T-cell (primary cell): ENCODE measurements at regions not wholly inside any gene's neighbourhood (a gene's known extent, or its start where the extent isn't known, plus 50 kb on each side); places are given as distances from the start of the nearest gene placed in this dataset.
"Not testable (repeated sequence)": the region's sequence is repeated elsewhere in the genome, so short reads cannot be mapped to it uniquely, and the experiment has no call there.

Experiments used
- ATAC-seq, 4 experiments: fragments of 200-7000 bp in 3 of 4; fragments of 150-1000 bp in 1 of 4; cut with Tn5 transposase; replicated peaks in 1 of 4; 1 replicate in 3 of 4; 2 replicates in 1 of 4; pipeline ENCODE4 v1.10.0; 2021; ENCODE audit warnings: moderate library complexity in 3 of 4, mild to moderate bottlenecking in 2 of 4, moderate number of reproducible peaks in 1 of 4
- CTCF ChIA-PET, 2 donors: fragments of 300-600 bp; sonication (Branson Sonifier 250); formaldehyde crosslinking; loops; one replicate each; lab custom pipeline; 2022; ENCODE audit warnings: antibody characterized with exemption in 2 of 2; lab: Charles Lee
- POLR2A ChIA-PET, 2 donors: fragments of 300-600 bp; sonication (Branson Sonifier 250); formaldehyde crosslinking; loops; one replicate each; lab custom pipeline; 2022; ENCODE audit warnings: antibody characterized with exemption in 2 of 2; lab: Charles Lee
- DNase-seq, 35 experiments: peaks; one replicate each; pipeline versions ENCODE4 v3.0.0 to v3.0.0-alpha.2; 2013 to 2023
- H3K27ac ChIP-seq: one replicate; pipeline ENCODE4 v1.5.1; 2013; ENCODE audit warnings: low read length
- H3K27me3 ChIP-seq, 2 experiments: replicated peaks in 1 of 2; 1 replicate in 1 of 2; 2 replicates in 1 of 2; pipeline versions ENCODE4 v1.6.1 to v1.7.0; 2013; ENCODE audit warnings: low read length in 1 of 2, mixed read lengths in 1 of 2; ENCODE audit not compliant: control insufficient read depth in 2 of 2, insufficient read depth in 2 of 2; ENCODE audit errors: extremely low read depth in 1 of 2
- H3K36me3 ChIP-seq, 2 donors: 1 replicate in 1 of 2; 2 replicates in 1 of 2; pipeline versions ENCODE4 v1.6.1 to v1.7.0; 2013; ENCODE audit warnings: low read length in 1 of 2; ENCODE audit not compliant: control insufficient read depth in 2 of 2, insufficient read depth in 1 of 2; ENCODE audit errors: extremely low read depth in 1 of 2
- H3K4me1 ChIP-seq, 2 experiments: 1 replicate in 1 of 2; 2 replicates in 1 of 2; pipeline versions ENCODE4 v1.6.1 to v1.7.0; 2013; ENCODE audit warnings: low read length in 2 of 2, mixed read lengths in 1 of 2; ENCODE audit not compliant: insufficient read depth in 2 of 2, control insufficient read depth in 1 of 2; ENCODE audit errors: extremely low read depth in 1 of 2
- H3K4me3 ChIP-seq, 2 donors: 1 replicate in 1 of 2; 2 replicates in 1 of 2; pipeline versions ENCODE4 v1.5.1 to v1.7.0; 2013; ENCODE audit warnings: mild to moderate bottlenecking in 2 of 2, low read length in 1 of 2, moderate library complexity in 1 of 2; ENCODE audit not compliant: control insufficient read depth in 1 of 2; ENCODE audit errors: extremely low read depth in 1 of 2
- H3K9me3 ChIP-seq: 2 replicates; pipeline ENCODE4 v1.7.0; 2013
- H3K27ac Mint-ChIP-seq, 2 donors: one replicate each; pipeline ENCODE4 v1.8.0; 2020 to 2021; ENCODE audit warnings: mild to moderate bottlenecking in 2 of 2, mixed read lengths in 2 of 2
- H3K27me3 Mint-ChIP-seq, 2 donors: one replicate each; pipeline ENCODE4 v1.8.0; 2021 to 2022; ENCODE audit warnings: mixed read lengths in 2 of 2
- H3K36me3 Mint-ChIP-seq: one replicate; pipeline ENCODE4 v1.8.0; 2021; ENCODE audit warnings: mixed read lengths
- H3K4me1 Mint-ChIP-seq, 3 donors: one replicate each; pipeline ENCODE4 v1.8.0; 2020 to 2022; ENCODE audit warnings: mixed read lengths in 3 of 3, mild to moderate bottlenecking in 1 of 3
- H3K4me3 Mint-ChIP-seq, 3 donors: one replicate each; pipeline ENCODE4 v1.8.0; 2020 to 2022; ENCODE audit warnings: mild to moderate bottlenecking in 3 of 3, mixed read lengths in 3 of 3, moderate library complexity in 3 of 3
- H3K9me3 Mint-ChIP-seq, 3 donors: one replicate each; pipeline ENCODE4 v1.8.0; 2020 to 2022; ENCODE audit warnings: mixed read lengths in 3 of 3
- WGBS: methylation state at CpG from one replicate; pipeline ENCODE4 v1.1.5; 2013; ENCODE audit warnings: missing lambda C conversion rate; ENCODE audit not compliant: insufficient coverage; 5-methylcytosine and 5-hydroxymethylcytosine counted together

DNA sequence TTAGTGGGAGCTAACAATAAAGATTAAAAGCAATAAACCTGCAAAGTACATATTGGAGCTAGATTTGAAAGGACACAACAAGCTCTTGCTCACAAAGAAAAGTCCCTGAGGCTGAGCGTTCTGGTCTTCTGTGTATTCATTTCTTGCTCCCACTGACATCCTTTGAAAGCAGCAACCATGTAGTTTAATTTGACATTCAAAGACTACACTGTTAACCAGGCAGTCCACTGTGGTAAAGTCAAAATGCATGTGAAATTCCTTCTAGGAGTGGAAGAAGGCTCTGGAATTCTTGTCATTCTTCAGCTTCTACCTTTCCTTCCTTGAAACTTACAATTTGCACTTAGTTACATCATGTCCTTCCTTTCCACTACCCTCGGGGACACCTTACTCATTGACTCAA, 480.7 kb downstream of the CSNK1G3 start:
- DNase-seq (no peak), ATAC-seq (no peak)
- H3K27me3 ChIP-seq, result no peaks in the 10 kb centered on the region
- Mint-ChIP-seq H3K9me3 (peaks cover 4 to 15% (median 4%) of the 10 kb centered on the region in 3 donors), H3K36me3 (no peaks in the 10 kb centered on the region), H3K27me3 (no peaks in the 10 kb centered on the region), H3K27ac (no peak overlapping the region), H3K4me1 (no peaks in the 10 kb centered on the region), H3K4me3 (no peak overlapping the region)
- H3K36me3 ChIP-seq, result no peaks in the 10 kb centered on the region
- 43% methylated on average over 1 of the region's 2 CpGs for WGBS
- POLR2A ChIA-PET, result no interaction called here
- peaks cover 0 to 3% of the 10 kb centered on the region in 2 experiments for H3K4me1 ChIP-seq
- no peak overlapping the region for H3K27ac ChIP-seq
- H3K4me3 ChIP-seq, result no peak overlapping the region
- CTCF ChIA-PET, result no interaction called here
- no peaks in the 10 kb centered on the region for H3K9me3 ChIP-seq

- Mint-ChIP-seq H3K4me3 (no peak overlapping the region), H3K27me3 (no peaks in the 10 kb centered on the region), H3K9me3 (peaks cover 10 to 33% (median 21%) of the 10 kb centered on the region in 3 donors), H3K36me3 (no peaks in the 10 kb centered on the region), H3K4me1 (no peaks in the 10 kb centered on the region), H3K27ac (no peak overlapping the region)
- no peaks in the 10 kb centered on the region for H3K9me3 ChIP-seq
- H3K27ac ChIP-seq, result no peak overlapping the region
- ATAC-seq (no peak), DNase-seq (no peak)
- H3K4me1 ChIP-seq, result no peaks in the 10 kb centered on the region
- CTCF ChIA-PET, result no interaction called here
- no CpG with 5 or more reads among the region's 5 CpGs for WGBS
- H3K4me3 ChIP-seq, result no peak overlapping the region
- no peaks in the 10 kb centered on the region for H3K27me3 ChIP-seq
- H3K36me3 ChIP-seq, result no peaks in the 10 kb centered on the region
- POLR2A ChIA-PET, result no interaction called here
Measured at GRCh38 chr5:123987956-123988355, 476.0 kb downstream of the CSNK1G3 start.

DNA sequence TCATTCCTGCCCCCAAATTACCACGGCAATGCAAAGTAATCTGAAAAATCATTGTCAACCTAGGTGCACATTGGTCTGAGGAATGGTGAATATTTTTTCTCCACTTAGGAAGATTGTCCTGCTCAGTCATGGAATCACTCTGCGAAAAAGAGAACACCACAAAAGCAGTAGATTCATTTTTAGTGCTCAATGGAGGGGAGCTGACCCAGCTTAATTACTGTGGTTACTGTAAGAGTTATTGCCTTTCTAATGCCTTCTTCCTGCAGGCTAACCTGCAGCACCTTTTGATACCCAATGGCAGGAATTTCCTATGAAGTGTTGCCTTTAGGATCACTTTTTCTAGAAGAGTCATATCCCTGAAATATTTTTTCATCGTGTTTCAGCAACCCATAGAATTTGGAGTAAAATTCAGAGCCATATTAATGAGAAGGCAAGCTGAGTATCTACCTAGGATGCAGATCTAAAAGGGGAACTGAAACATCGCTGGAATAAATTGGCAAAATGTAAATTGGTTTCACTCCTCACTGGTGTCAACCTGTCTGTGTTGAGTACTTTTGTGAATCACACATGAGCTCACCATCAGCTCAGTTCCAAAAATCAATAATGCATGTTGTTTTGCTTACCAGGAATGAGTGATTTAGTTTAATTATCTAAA, 464.5 kb downstream of the CSNK1G3 start:
- Mint-ChIP-seq H3K9me3 (peaks cover 0 to 12% (median 0%) of the 10 kb centered on the region in 3 donors), H3K4me3 (no peak overlapping the region), H3K36me3 (no peaks in the 10 kb centered on the region), H3K4me1 (no peaks in the 10 kb centered on the region), H3K27ac (no peak overlapping the region), H3K27me3 (no peaks in the 10 kb centered on the region)
- POLR2A ChIA-PET, result no interaction called here
- no peaks in the 10 kb centered on the region for H3K36me3 ChIP-seq
- H3K9me3 ChIP-seq, result no peaks in the 10 kb centered on the region
- CTCF ChIA-PET, result no interaction called here
- no peak overlapping the region for H3K27ac ChIP-seq
- WGBS, result 0% methylated on average over 1 of the region's 4 CpGs
- DNase-seq (no peak), ATAC-seq (no peak)
- no peaks in the 10 kb centered on the region for H3K27me3 ChIP-seq
- no peak overlapping the region for H3K4me3 ChIP-seq
- H3K4me1 ChIP-seq, result no peaks in the 10 kb centered on the region

GRCh38 chr5:123975521-123975920, 463.5 kb downstream of the CSNK1G3 start:
- H3K36me3 ChIP-seq, ATAC-seq, DNase-seq, H3K27me3 ChIP-seq, H3K27ac Mint-ChIP-seq, H3K9me3 ChIP-seq, H3K27me3 Mint-ChIP-seq, H3K4me3 Mint-ChIP-seq, CTCF ChIA-PET, H3K4me3 ChIP-seq, H3K4me1 Mint-ChIP-seq, H3K27ac ChIP-seq, POLR2A ChIA-PET, H3K36me3 Mint-ChIP-seq, H3K4me1 ChIP-seq: not testable (repeated sequence)
- peaks cover 0 to 20% (median 4%) of the 10 kb centered on the region in 3 donors for H3K9me3 Mint-ChIP-seq

GRCh38 chr5:123966781-123967180, 454.8 kb downstream of the CSNK1G3 start:
- Histone ChIP-seq H3K4me3 (no peak overlapping the region), H3K27ac (no peak overlapping the region), H3K36me3 (no peaks in the 10 kb centered on the region), H3K4me1 (no peaks in the 10 kb centered on the region), H3K9me3 (no peaks in the 10 kb centered on the region), H3K27me3 (no peaks in the 10 kb centered on the region)
- H3K27ac Mint-ChIP-seq, result no peak overlapping the region
- H3K27me3 Mint-ChIP-seq, result no peaks in the 10 kb centered on the region
- DNase-seq, result no peak
- no peak for ATAC-seq
- H3K9me3 Mint-ChIP-seq, result peaks cover 0 to 16% (median 4%) of the 10 kb centered on the region in 3 donors
- ChIA-PET CTCF (no interaction called here), POLR2A (no interaction called here)
- H3K4me3 Mint-ChIP-seq, result no peak overlapping the region
- H3K36me3 Mint-ChIP-seq, result no peaks in the 10 kb centered on the region
- H3K4me1 Mint-ChIP-seq, result no peaks in the 10 kb centered on the region
- WGBS, result 71% methylated on average over 1 of the region's 1 CpG

DNA sequence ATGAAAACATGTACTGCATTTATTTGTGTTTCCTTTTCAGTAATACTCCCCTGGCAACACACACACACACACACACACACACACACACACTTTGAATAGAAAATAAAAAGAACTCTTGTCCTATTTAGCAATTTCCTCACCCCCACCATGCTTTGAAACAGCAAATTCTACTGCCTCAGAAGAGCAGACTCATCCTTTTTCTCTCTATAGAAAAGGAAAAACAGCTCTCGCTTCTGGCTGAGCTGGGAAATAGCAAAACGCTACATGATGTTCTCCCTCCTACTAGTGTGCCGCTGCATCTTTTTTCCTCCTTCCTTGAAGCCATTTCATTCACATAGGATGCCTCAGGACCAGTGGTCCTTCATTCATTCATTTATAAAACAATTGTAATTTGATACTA, 453.6 kb downstream of the CSNK1G3 start:
- ATAC-seq (no peak), DNase-seq (no peak)
- no peaks in the 10 kb centered on the region for H3K27me3 Mint-ChIP-seq
- Histone ChIP-seq H3K36me3 (no peaks in the 10 kb centered on the region), H3K4me1 (no peaks in the 10 kb centered on the region), H3K27ac (no peak overlapping the region), H3K27me3 (no peaks in the 10 kb centered on the region), H3K9me3 (no peaks in the 10 kb centered on the region), H3K4me3 (no peak overlapping the region)
- ChIA-PET POLR2A (no interaction called here), CTCF (interaction anchor here in 1 of 2 donors (0.6 kb wide), 1 partner anchor 72 kb away, joined by 3 read pairs; no protein-coding TSS in a partner anchor)
- no peak overlapping the region for H3K4me3 Mint-ChIP-seq
- H3K36me3 Mint-ChIP-seq, result no peaks in the 10 kb centered on the region
- H3K4me1 Mint-ChIP-seq, result no peaks in the 10 kb centered on the region
- peaks cover 0 to 9% (median 1%) of the 10 kb centered on the region in 3 donors for H3K9me3 Mint-ChIP-seq
- WGBS, result no CpG with 5 or more reads among the region's 3 CpGs
- H3K27ac Mint-ChIP-seq, result no peak overlapping the region

DNA sequence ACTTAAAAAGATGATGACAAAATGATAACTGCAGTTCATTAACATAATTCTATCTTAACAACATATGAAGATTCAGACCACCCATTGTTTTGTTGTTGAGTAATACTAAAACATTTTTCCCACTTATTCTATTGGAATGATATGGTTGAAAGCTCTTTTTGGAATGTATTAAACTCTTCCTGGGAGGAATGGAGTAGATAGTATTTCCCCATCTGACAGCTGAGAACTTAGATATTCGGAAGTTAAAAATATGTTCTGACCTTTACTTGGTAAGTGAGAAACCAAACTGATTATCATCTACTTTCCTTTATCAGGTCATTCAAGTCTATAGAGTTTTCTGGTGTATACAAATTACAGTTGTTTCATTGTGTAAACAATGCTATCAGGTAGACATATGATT, 452.9 kb downstream of the CSNK1G3 start:
- Histone ChIP-seq H3K27ac (no peak overlapping the region), H3K4me1 (no peaks in the 10 kb centered on the region), H3K36me3 (no peaks in the 10 kb centered on the region), H3K27me3 (no peaks in the 10 kb centered on the region), H3K4me3 (no peak overlapping the region), H3K9me3 (no peaks in the 10 kb centered on the region)
- no peaks in the 10 kb centered on the region for H3K36me3 Mint-ChIP-seq
- WGBS, result no CpG with 5 or more reads among the region's 1 CpG
- POLR2A ChIA-PET, result no interaction called here
- H3K4me3 Mint-ChIP-seq, result no peak overlapping the region
- ATAC-seq (no peak), DNase-seq (no peak)
- no peaks in the 10 kb centered on the region for H3K27me3 Mint-ChIP-seq
- CTCF ChIA-PET, result no interaction called here
- no peak overlapping the region for H3K27ac Mint-ChIP-seq
- peaks cover 0 to 4% (median 4%) of the 10 kb centered on the region in 3 donors for H3K9me3 Mint-ChIP-seq
- no peaks in the 10 kb centered on the region for H3K4me1 Mint-ChIP-seq
